Ishikawa (cell line): ENCODE measurements at regions not wholly inside any gene's neighbourhood (a gene's known extent, or its start where the extent isn't known, plus 50 kb on each side); places are given as distances from the start of the nearest gene placed in this dataset.
A peak's percentile ranks its signal among the peaks of the same experiment; 100 is the strongest.

ENCODE experiments used
- CEBPB ChIP-seq: IDR thresholded peaks from 2 replicates; pipeline ENCODE4 v1.6.1; 2012
- CREB1 ChIP-seq: IDR thresholded peaks from 2 replicates; pipeline ENCODE4 v1.6.1; 2012; ENCODE audit warnings: low read depth
- EGR1 ChIP-seq: IDR thresholded peaks from 2 replicates; pipeline ENCODE4 v1.6.1; 2012
- EP300 ChIP-seq: IDR thresholded peaks from 2 replicates; pipeline ENCODE4 v1.6.1; 2012; ENCODE audit warnings: borderline replicate concordance
- FOXM1 ChIP-seq: IDR thresholded peaks from 2 replicates; pipeline ENCODE4 v1.6.1; 2012; ENCODE audit warnings: low read depth, borderline replicate concordance
- MAX ChIP-seq: IDR thresholded peaks from 2 replicates; pipeline ENCODE4 v1.6.1; 2012
- NFIC ChIP-seq: IDR thresholded peaks from 2 replicates; pipeline ENCODE4 v1.6.1; 2012
- RAD21 ChIP-seq: IDR thresholded peaks from 2 replicates; pipeline ENCODE4 v1.6.1; 2012; ENCODE audit warnings: low read depth
- REST ChIP-seq: IDR thresholded peaks from 2 replicates; pipeline ENCODE4 v1.6.1; 2012; ENCODE audit warnings: low read depth, mild to moderate bottlenecking
- TAF1 ChIP-seq: IDR thresholded peaks from 2 replicates; pipeline ENCODE4 v1.6.1; 2012; ENCODE audit warnings: low read depth, mild to moderate bottlenecking
- TCF12 ChIP-seq: IDR thresholded peaks from 2 replicates; pipeline ENCODE4 v1.6.1; 2012; ENCODE audit warnings: low read depth
- TEAD4 ChIP-seq: IDR thresholded peaks from 2 replicates; pipeline ENCODE4 v1.6.1; 2012
- USF1 ChIP-seq: IDR thresholded peaks from 2 replicates; pipeline ENCODE4 v1.6.1; 2012
- YY1 ChIP-seq: IDR thresholded peaks from 2 replicates; pipeline ENCODE4 v1.6.1; 2012; ENCODE audit warnings: low read depth
- ZBTB7A ChIP-seq: IDR thresholded peaks from 2 replicates; pipeline ENCODE4 v1.6.1; 2012; ENCODE audit warnings: low read depth

- TF ChIP-seq CREB1 = no peak
- no peak for TF ChIP-seq EP300
- no peak for TF ChIP-seq YY1
- no peak for TF ChIP-seq TEAD4
- no peak for TF ChIP-seq REST
- no peak for TF ChIP-seq NFIC
Measured at GRCh38 chr11:128151338-128151737, 436.0 kb downstream of the ETS1 start.

- no peak for TF ChIP-seq CEBPB
- 0 out of 2 replicates have a peak, but pooled peaks have one; percentile 28 for TF ChIP-seq FOXM1
- peak; percentile 79 for TF ChIP-seq EP300
- TF ChIP-seq TCF12 = peak; percentile 81
- no peak for TF ChIP-seq RAD21
- TF ChIP-seq TEAD4 = 0 out of 2 replicates have a peak, but pooled peaks have one; percentile 44
- TF ChIP-seq NFIC = peak; percentile 65
Measured at GRCh38 chr11:128148208-128148607, 439.1 kb downstream of the ETS1 start.

- TF ChIP-seq TCF12 = peak; percentile 95
- TF ChIP-seq ZBTB7A = no peak
- TF ChIP-seq TEAD4 = peak; percentile 87
- TF ChIP-seq MAX = peak; percentile 48; the same call in 1 of the 2 replicates
- TF ChIP-seq RAD21 = peak; percentile 4; the same call in 1 of the 2 replicates
- peak; percentile 44 for TF ChIP-seq CEBPB
- no peak for TF ChIP-seq TAF1
- peak; percentile 98 for TF ChIP-seq NFIC
- peak; percentile 97 for TF ChIP-seq EP300
- TF ChIP-seq FOXM1 = peak; percentile 97
Measured at GRCh38 chr11:128146926-128147605, 440.3 kb downstream of the ETS1 start.

- TF ChIP-seq REST = peak; percentile 33; the same call in 1 of the 2 replicates
- TF ChIP-seq CREB1 = no peak
- no peak for TF ChIP-seq MAX
- peak; percentile 92 for TF ChIP-seq EP300
- TF ChIP-seq TCF12 = peak; percentile 93
- no peak for TF ChIP-seq YY1
- TF ChIP-seq FOXM1 = peak; percentile 87
- no peak for TF ChIP-seq TAF1
- TF ChIP-seq USF1 = no peak
- no peak for TF ChIP-seq ZBTB7A
- peak; percentile 95 for TF ChIP-seq NFIC
- TF ChIP-seq TEAD4 = peak; percentile 89
- TF ChIP-seq EGR1 = no peak
- peak; percentile 94 for TF ChIP-seq CEBPB
- TF ChIP-seq RAD21 = peak; percentile 2; the same call in 1 of the 2 replicates
Measured at GRCh38 chr11:128135451-128135850, 451.9 kb downstream of the ETS1 start.

GRCh38 chr11:128133501-128133900, 453.9 kb downstream of the ETS1 start:
- no peak for TF ChIP-seq FOXM1
- peak; percentile 33 for TF ChIP-seq RAD21
- no peak for TF ChIP-seq EP300
- TF ChIP-seq YY1 = no peak

- TF ChIP-seq RAD21 (no peak), TEAD4 (peak; percentile 50; the same call in 1 of the 2 replicates), EP300 (peak; percentile 77), TAF1 (no peak), CREB1 (no peak), ZBTB7A (no peak), REST (no peak), TCF12 (peak; percentile 54), MAX (no peak), EGR1 (no peak), YY1 (no peak), FOXM1 (0 out of 2 replicates have a peak, but pooled peaks have one; percentile 34), USF1 (no peak), CEBPB (no peak), NFIC (0 out of 2 replicates have a peak, but pooled peaks have one; percentile 25)
Measured at GRCh38 chr11:128130052-128130451, 457.3 kb downstream of the ETS1 start.
